ENCODE measurements at regions not wholly inside any gene's neighbourhood (a gene's known extent, or its start where the extent isn't known, plus 50 kb on each side); places are given as distances from the start of the nearest gene placed in this dataset.

DNA sequence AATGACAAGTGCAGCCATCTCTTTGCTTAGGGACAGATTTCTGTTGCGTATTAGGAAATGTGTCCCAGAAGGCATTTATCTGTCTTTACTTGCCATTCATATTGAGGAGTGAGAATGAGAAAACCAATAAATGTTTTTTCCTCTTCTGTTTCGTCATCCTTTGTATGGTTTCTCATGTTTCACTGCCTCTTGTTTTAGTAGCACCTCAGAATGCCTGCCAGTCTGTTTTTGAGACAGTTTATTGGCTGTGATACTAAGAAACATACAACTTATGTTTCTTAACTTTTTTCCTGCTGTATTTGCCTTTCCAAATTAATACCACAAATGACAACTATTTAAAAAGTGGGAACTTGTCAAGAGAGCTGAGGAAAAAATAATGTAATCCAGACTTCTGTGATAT, 390.2 kb upstream of the GOLIM4 start:
- TF ChIP-seq, protein P1, sequence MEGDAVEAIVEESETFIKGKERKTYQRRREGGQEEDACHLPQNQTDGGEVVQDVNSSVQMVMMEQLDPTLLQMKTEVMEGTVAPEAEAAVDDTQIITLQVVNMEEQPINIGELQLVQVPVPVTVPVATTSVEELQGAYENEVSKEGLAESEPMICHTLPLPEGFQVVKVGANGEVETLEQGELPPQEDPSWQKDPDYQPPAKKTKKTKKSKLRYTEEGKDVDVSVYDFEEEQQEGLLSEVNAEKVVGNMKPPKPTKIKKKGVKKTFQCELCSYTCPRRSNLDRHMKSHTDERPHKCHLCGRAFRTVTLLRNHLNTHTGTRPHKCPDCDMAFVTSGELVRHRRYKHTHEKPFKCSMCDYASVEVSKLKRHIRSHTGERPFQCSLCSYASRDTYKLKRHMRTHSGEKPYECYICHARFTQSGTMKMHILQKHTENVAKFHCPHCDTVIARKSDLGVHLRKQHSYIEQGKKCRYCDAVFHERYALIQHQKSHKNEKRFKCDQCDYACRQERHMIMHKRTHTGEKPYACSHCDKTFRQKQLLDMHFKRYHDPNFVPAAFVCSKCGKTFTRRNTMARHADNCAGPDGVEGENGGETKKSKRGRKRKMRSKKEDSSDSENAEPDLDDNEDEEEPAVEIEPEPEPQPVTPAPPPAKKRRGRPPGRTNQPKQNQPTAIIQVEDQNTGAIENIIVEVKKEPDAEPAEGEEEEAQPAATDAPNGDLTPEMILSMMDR (IDR thresholded peaks at IDR 0.05; ENCODE audit: insufficient read depth, low read length), result no peak
- TF ChIP-seq SPI1 (IDR thresholded peaks at IDR 0.05; ENCODE audit: borderline replicate concordance, low read depth) (no peak), REST (IDR thresholded peaks at IDR 0.05; ENCODE audit: insufficient replicate concordance, low read depth) (no peak)

All from HL-60 (cell line).